Keratinocyte (primary cell): ENCODE measurements at regions not wholly inside any gene's neighbourhood (a gene's known extent, or its start where the extent isn't known, plus 50 kb on each side); places are given as distances from the start of the nearest gene placed in this dataset.

Source experiments
- CTCF ChIP-seq, 3 experiments: IDR thresholded peaks in 1 of 3; conservative IDR thresholded peaks in 1 of 3; optimal IDR thresholded peaks in 1 of 3; 2 replicates in 2 of 3; 3 replicates in 1 of 3; pipeline versions ENCODE3 to v1.5.1; 2011; ENCODE audit warnings: low read length in 3 of 3, mild to moderate bottlenecking in 3 of 3, moderate library complexity in 2 of 3, control low read depth in 1 of 3, inconsistent platforms in 1 of 3; ENCODE audit not compliant: insufficient read depth in 2 of 3; ENCODE audit errors: extremely low read depth in 1 of 3
- EZH2 ChIP-seq: IDR thresholded peaks from one replicate; pipeline ENCODE4 v1.6.1; 2012; ENCODE audit warnings: inconsistent platforms, mild to moderate bottlenecking, low read length, moderate library complexity

- TF ChIP-seq CTCF (optimal IDR thresholded peaks at IDR 0.05 in 1 of 3, IDR thresholded peaks at IDR 0.05 in 1 of 3, conservative IDR thresholded peaks at IDR 0.05 in 1 of 3; ENCODE audit: extremely low read depth in 1 of 3, insufficient read depth in 2 of 3, low read length in 3 of 3) = no peak
- no peak for TF ChIP-seq EZH2
Observed at GRCh38 chr3:177820683-177821316, 623.5 kb upstream of the TBL1XR1 start.
